ENCODE measurements at regions not wholly inside any gene's neighbourhood (a gene's known extent, or its start where the extent isn't known, plus 50 kb on each side); places are given as distances from the start of the nearest gene placed in this dataset.

DNA sequence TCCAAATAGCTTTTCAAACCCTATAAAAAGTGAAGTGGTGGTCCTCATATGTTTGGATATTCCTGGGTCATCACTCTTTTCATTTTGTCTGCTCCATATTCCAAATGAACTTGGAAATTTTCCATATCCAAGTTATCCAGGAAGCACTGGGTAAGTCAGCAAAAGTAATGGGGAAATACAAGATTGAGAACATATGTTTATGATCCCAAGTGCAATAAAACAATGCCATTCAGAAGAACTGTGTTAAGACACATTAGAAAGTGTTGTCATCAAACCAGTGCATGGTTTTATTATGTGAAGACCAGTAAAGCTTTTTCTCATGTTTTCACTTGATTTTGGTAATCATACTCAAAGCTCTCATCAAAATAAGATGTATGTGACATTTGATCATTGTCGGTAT is 363.4 kb downstream of the RPRM start:
- no peak overlapping the region for H3K9ac ChIP-seq (ENCODE audit: low read length)
- TF ChIP-seq EZH2phosphoT487 (IDR thresholded peaks at IDR 0.05; ENCODE audit: low read length) = no peak
- TF ChIP-seq, protein P1, sequence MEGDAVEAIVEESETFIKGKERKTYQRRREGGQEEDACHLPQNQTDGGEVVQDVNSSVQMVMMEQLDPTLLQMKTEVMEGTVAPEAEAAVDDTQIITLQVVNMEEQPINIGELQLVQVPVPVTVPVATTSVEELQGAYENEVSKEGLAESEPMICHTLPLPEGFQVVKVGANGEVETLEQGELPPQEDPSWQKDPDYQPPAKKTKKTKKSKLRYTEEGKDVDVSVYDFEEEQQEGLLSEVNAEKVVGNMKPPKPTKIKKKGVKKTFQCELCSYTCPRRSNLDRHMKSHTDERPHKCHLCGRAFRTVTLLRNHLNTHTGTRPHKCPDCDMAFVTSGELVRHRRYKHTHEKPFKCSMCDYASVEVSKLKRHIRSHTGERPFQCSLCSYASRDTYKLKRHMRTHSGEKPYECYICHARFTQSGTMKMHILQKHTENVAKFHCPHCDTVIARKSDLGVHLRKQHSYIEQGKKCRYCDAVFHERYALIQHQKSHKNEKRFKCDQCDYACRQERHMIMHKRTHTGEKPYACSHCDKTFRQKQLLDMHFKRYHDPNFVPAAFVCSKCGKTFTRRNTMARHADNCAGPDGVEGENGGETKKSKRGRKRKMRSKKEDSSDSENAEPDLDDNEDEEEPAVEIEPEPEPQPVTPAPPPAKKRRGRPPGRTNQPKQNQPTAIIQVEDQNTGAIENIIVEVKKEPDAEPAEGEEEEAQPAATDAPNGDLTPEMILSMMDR (IDR thresholded peaks at IDR 0.05; ENCODE audit: low read length) = no peak
- no peak for TF ChIP-seq EZH2 (optimal IDR thresholded peaks at IDR 0.05; ENCODE audit: low read depth, low read length)
- H3K27ac ChIP-seq (ENCODE audit: low read length) = no peak overlapping the region
- no peak overlapping the region for H2AFZ ChIP-seq (ENCODE audit: low read length)
- no peaks in the 10 kb centered on the region for H3K4me1 ChIP-seq (ENCODE audit: low read length)
- H3K79me2 ChIP-seq (ENCODE audit: low read length) = peaks cover 99% of the 10 kb centered on the region
- H3F3A ChIP-seq (ENCODE audit: insufficient read depth, low read length) = no peaks in the 10 kb centered on the region
- no peak overlapping the region for H3K4me3 ChIP-seq (ENCODE audit: low read length)
- no peaks in the 10 kb centered on the region for H3K27me3 ChIP-seq (replicated peaks; ENCODE audit: insufficient read depth, low read length)
- no peaks in the 10 kb centered on the region; the same call in none of the 2 replicates for H3K36me3 ChIP-seq (replicated peaks; ENCODE audit: insufficient read depth, low read length)
- H3K9me3 ChIP-seq (replicated peaks; ENCODE audit: insufficient read depth, low read length) = no peaks in the 10 kb centered on the region
- no peak overlapping the region for H3K4me2 ChIP-seq (ENCODE audit: low read depth, low read length)
- peaks cover 22% of the 10 kb centered on the region; the same call in 1 of the 2 replicates for H4K20me1 ChIP-seq (ENCODE audit: insufficient read depth, low read length)
- H3K9me2 ChIP-seq (replicated peaks; ENCODE audit: insufficient read depth, low read length) = no peaks in the 10 kb centered on the region
- DNase-seq = no peak

DNA sequence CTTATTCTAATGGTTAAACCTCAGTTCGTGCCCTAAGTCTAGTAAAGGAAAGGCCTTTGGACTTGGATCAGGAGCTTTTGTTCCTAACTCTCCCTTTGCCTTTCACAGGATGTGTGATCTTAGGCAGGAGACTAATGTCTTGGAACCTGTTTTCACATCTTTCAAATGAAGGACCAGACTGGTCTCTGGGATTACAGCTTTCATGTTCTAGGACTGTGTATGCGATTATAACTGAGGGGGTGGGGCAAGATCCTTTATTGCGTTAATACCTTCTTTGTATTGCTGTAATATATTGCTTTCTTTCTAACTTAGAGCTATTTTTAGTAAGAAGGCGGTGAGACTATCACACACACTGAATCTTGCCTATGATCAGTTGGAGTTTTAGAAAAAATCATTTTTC is 368.1 kb downstream of the RPRM start:
- no peak overlapping the region for H3K4me3 ChIP-seq (ENCODE audit: low read length)
- 0 out of 2 replicates have a peak, but pooled peaks cover 5% of the 10 kb centered on the region for H3F3A ChIP-seq (ENCODE audit: insufficient read depth, low read length)
- H3K9me2 ChIP-seq (replicated peaks; ENCODE audit: insufficient read depth, low read length) = no peaks in the 10 kb centered on the region
- H2AFZ ChIP-seq (ENCODE audit: low read length) = no peak overlapping the region
- H3K4me1 ChIP-seq (ENCODE audit: low read length) = peaks cover 12% of the 10 kb centered on the region
- peaks cover 24% of the 10 kb centered on the region; the same call in 1 of the 2 replicates for H4K20me1 ChIP-seq (ENCODE audit: insufficient read depth, low read length)
- no peaks in the 10 kb centered on the region for H3K27me3 ChIP-seq (replicated peaks; ENCODE audit: insufficient read depth, low read length)
- no peak overlapping the region for H3K4me2 ChIP-seq (ENCODE audit: low read depth, low read length)
- no peak overlapping the region for H3K9ac ChIP-seq (ENCODE audit: low read length)
- H3K79me2 ChIP-seq (ENCODE audit: low read length) = peaks cover 99% of the 10 kb centered on the region
- DNase-seq = no peak
- H3K9me3 ChIP-seq (replicated peaks; ENCODE audit: insufficient read depth, low read length) = no peaks in the 10 kb centered on the region
- H3K27ac ChIP-seq (ENCODE audit: low read length) = no peak overlapping the region
- H3K36me3 ChIP-seq (replicated peaks; ENCODE audit: insufficient read depth, low read length) = no peaks in the 10 kb centered on the region; the same call in 1 of the 2 replicates
- TF ChIP-seq EZH2phosphoT487 (IDR thresholded peaks at IDR 0.05; ENCODE audit: low read length) (no peak), EZH2 (optimal IDR thresholded peaks at IDR 0.05; ENCODE audit: low read depth, low read length) (no peak)
- TF ChIP-seq, protein P1 (IDR thresholded peaks at IDR 0.05; ENCODE audit: low read length) = no peak

DNA sequence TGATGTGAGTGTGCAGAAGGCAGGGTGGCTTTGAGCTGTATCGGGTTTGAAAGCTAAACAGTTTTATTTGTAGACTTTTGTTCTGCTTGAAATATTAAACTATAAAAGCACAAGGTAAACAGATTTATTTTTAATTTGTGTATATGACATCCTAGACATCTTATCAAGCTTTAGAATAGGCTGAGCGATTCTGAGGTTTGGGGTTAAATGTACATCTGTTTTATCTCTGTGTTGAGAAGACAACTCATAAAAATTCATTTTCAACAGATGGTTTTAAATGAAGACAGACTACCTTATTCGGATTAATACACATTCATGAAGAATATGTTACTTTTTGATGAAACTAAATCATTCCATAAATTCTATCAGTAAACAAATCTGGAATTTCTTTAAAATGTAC is 368.8 kb downstream of the RPRM start:
- Histone ChIP-seq H3K27me3 (replicated peaks; ENCODE audit: insufficient read depth, low read length) (no peaks in the 10 kb centered on the region), H2AFZ (ENCODE audit: low read length) (no peak overlapping the region), H4K20me1 (ENCODE audit: insufficient read depth, low read length) (peaks cover 21% of the 10 kb centered on the region; the same call in 1 of the 2 replicates), H3K4me1 (ENCODE audit: low read length) (peaks cover 12% of the 10 kb centered on the region), H3F3A (ENCODE audit: insufficient read depth, low read length) (0 out of 2 replicates have a peak, but pooled peaks cover 5% of the 10 kb centered on the region), H3K36me3 (replicated peaks; ENCODE audit: insufficient read depth, low read length) (no peaks in the 10 kb centered on the region), H3K4me3 (ENCODE audit: low read length) (no peak overlapping the region), H3K9me2 (replicated peaks; ENCODE audit: insufficient read depth, low read length) (no peaks in the 10 kb centered on the region), H3K4me2 (ENCODE audit: low read depth, low read length) (no peak overlapping the region), H3K27ac (ENCODE audit: low read length) (no peak overlapping the region), H3K9ac (ENCODE audit: low read length) (no peak overlapping the region), H3K79me2 (ENCODE audit: low read length) (peaks cover 92% of the 10 kb centered on the region), H3K9me3 (replicated peaks; ENCODE audit: insufficient read depth, low read length) (no peaks in the 10 kb centered on the region)
- no peak for DNase-seq
- no peak for TF ChIP-seq EZH2 (optimal IDR thresholded peaks at IDR 0.05; ENCODE audit: low read depth, low read length)
- TF ChIP-seq, protein P1 (IDR thresholded peaks at IDR 0.05; ENCODE audit: low read length) = no peak
- TF ChIP-seq EZH2phosphoT487 (IDR thresholded peaks at IDR 0.05; ENCODE audit: low read length) = no peak

Measured in MM.1S (cell line).